ENCODE measurements at regions not wholly inside any gene's neighbourhood (a gene's known extent, or its start where the extent isn't known, plus 50 kb on each side); places are given as distances from the start of the nearest gene placed in this dataset.

GRCh38 chr6:19416811-19417210, 420.4 kb upstream of the ID4 start:
- TF ChIP-seq CTCF (conservative IDR thresholded peaks at IDR 0.05) (no peak), EZH2 (IDR thresholded peaks at IDR 0.05; ENCODE audit: low read depth) (no peak)

Data from PC-9 (cell line).